Mammary epithelial cell (primary cell): ENCODE measurements at regions not wholly inside any gene's neighbourhood (a gene's known extent, or its start where the extent isn't known, plus 50 kb on each side); places are given as distances from the start of the nearest gene placed in this dataset.

ENCODE experiments used
- CTCF ChIP-seq, 2 donors: IDR thresholded peaks in 1 of 2; conservative IDR thresholded peaks in 1 of 2; 2 replicates each; pipeline ENCODE4 v1.5.1; 2011 to 2012; ENCODE audit warnings: inconsistent platforms in 2 of 2, low read length in 2 of 2, mild to moderate bottlenecking in 2 of 2, control low read depth in 1 of 2, low read depth in 1 of 2; ENCODE audit not compliant: insufficient read depth in 1 of 2; ENCODE audit errors: extremely low read depth in 1 of 2
- EZH2 ChIP-seq: IDR thresholded peaks from 2 replicates; pipeline ENCODE4 v1.6.1; 2012; ENCODE audit warnings: low read length, inconsistent platforms, borderline replicate concordance

GRCh38 chr15:63454503-63455211 is 49.7 kb upstream of the USP3 start:
- TF ChIP-seq CTCF (conservative IDR thresholded peaks at IDR 0.05 in 1 of 2, IDR thresholded peaks at IDR 0.05 in 1 of 2; ENCODE audit: extremely low read depth in 1 of 2, insufficient read depth in 1 of 2, low read depth in 1 of 2, low read length in 2 of 2): no peak
- TF ChIP-seq EZH2: no peak
